ENCODE measurements at regions not wholly inside any gene's neighbourhood (a gene's known extent, or its start where the extent isn't known, plus 50 kb on each side); places are given as distances from the start of the nearest gene placed in this dataset.

DNA sequence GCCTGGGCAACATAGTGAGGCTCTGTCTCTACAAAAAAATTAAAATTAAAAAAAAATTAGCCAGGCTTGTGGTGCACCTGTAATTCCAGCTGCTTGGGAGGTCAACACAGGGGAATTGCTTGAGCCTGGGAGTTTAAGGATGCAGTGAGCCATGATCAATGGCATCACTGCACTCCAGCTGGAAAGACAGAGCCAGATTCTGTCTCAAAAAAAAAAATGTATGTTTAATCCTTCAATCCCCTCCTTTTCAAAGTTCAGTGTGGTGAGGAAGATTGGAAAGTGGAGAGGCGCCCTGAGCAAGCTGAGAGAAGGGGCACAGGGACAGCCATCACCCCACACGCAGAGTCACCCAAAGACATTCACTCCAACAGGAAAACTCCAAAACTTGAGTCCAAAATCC is 97.7 kb upstream of the BACE2 start:
- TF ChIP-seq, protein P1, sequence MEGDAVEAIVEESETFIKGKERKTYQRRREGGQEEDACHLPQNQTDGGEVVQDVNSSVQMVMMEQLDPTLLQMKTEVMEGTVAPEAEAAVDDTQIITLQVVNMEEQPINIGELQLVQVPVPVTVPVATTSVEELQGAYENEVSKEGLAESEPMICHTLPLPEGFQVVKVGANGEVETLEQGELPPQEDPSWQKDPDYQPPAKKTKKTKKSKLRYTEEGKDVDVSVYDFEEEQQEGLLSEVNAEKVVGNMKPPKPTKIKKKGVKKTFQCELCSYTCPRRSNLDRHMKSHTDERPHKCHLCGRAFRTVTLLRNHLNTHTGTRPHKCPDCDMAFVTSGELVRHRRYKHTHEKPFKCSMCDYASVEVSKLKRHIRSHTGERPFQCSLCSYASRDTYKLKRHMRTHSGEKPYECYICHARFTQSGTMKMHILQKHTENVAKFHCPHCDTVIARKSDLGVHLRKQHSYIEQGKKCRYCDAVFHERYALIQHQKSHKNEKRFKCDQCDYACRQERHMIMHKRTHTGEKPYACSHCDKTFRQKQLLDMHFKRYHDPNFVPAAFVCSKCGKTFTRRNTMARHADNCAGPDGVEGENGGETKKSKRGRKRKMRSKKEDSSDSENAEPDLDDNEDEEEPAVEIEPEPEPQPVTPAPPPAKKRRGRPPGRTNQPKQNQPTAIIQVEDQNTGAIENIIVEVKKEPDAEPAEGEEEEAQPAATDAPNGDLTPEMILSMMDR (IDR thresholded peaks at IDR 0.05), result no peak
- TF ChIP-seq POLR2A (IDR thresholded peaks at IDR 0.05), result no peak
